DND-41 (cell line): ENCODE measurements at regions not wholly inside any gene's neighbourhood (a gene's known extent, or its start where the extent isn't known, plus 50 kb on each side); places are given as distances from the start of the nearest gene placed in this dataset.

Experiments used
- ATAC-seq: fragments of 200-7000 bp; cut with Tn5 transposase; 3 replicates; pipeline ENCODE4 v1.9.1; 2021; ENCODE audit warnings: low read depth; ENCODE audit not compliant: insufficient read depth
- DNase-seq: peaks from one replicate; pipeline ENCODE4 v3.0.0-alpha.2; 2020
- H2AFZ ChIP-seq: 2 replicates; pipeline ENCODE4 v1.6.0; 2012; ENCODE audit warnings: low read depth, low read length
- H3K27ac ChIP-seq: 2 replicates; pipeline ENCODE4 v1.5.1; 2012; ENCODE audit warnings: low read length, inconsistent platforms
- H3K27me3 ChIP-seq: fragments of 200-600 bp; sonication (generic); 2 replicates; pipeline ENCODE4 v1.6.0; 2012; ENCODE audit warnings: low read length, mild to moderate bottlenecking, inconsistent platforms; ENCODE audit not compliant: insufficient read depth, poor library complexity
- H3K36me3 ChIP-seq: 2 replicates; pipeline ENCODE4 v1.5.1; 2012; ENCODE audit warnings: low read length, inconsistent platforms; ENCODE audit not compliant: insufficient read depth
- H3K4me1 ChIP-seq: 2 replicates; pipeline ENCODE4 v1.5.1; 2012; ENCODE audit warnings: mild to moderate bottlenecking, low read length; ENCODE audit not compliant: insufficient read depth
- H3K4me2 ChIP-seq: 2 replicates; pipeline ENCODE4 v1.6.0; 2012; ENCODE audit warnings: mild to moderate bottlenecking, moderate library complexity, low read length, inconsistent platforms; ENCODE audit not compliant: insufficient read depth
- H3K4me3 ChIP-seq, 2 experiments: fragments of 200-600 bp in 1 of 2; shearing (Covaris generic) in 1 of 2; 2 replicates each; pipeline ENCODE4 v1.5.1; 2012 to 2016; ENCODE audit warnings: inconsistent platforms in 2 of 2, low read length in 2 of 2, mild to moderate bottlenecking in 2 of 2, low read depth in 1 of 2, moderate library complexity in 1 of 2
- H3K79me2 ChIP-seq: 2 replicates; pipeline ENCODE4 v1.6.0; 2012; ENCODE audit warnings: low read length, inconsistent platforms; ENCODE audit not compliant: insufficient read depth
- H3K9ac ChIP-seq: 2 replicates; pipeline ENCODE4 v1.6.0; 2012; ENCODE audit warnings: low read depth, mild to moderate bottlenecking, inconsistent platforms, low read length, moderate library complexity
- H3K9me3 ChIP-seq: 2 replicates; pipeline ENCODE4 v1.5.1; 2012; ENCODE audit warnings: low read length, moderate library complexity, mild to moderate bottlenecking, inconsistent platforms; ENCODE audit not compliant: insufficient read depth, severe bottlenecking
- H4K20me1 ChIP-seq: 2 replicates; pipeline ENCODE4 v1.6.0; 2012; ENCODE audit warnings: low read length; ENCODE audit not compliant: insufficient read depth
- CTCF ChIP-seq: IDR thresholded peaks from 2 replicates; pipeline ENCODE4 v1.5.1; 2012; ENCODE audit warnings: borderline replicate concordance, low read length, moderate library complexity, mild to moderate bottlenecking; ENCODE audit not compliant: poor library complexity, severe bottlenecking; ENCODE audit errors: extremely low read depth
- EZH2 ChIP-seq: IDR thresholded peaks from 3 replicates; pipeline ENCODE4 v1.6.1; 2012; ENCODE audit warnings: borderline replicate concordance, low read depth, mild to moderate bottlenecking, moderate library complexity, low read length, inconsistent platforms; ENCODE audit not compliant: severe bottlenecking

DNA sequence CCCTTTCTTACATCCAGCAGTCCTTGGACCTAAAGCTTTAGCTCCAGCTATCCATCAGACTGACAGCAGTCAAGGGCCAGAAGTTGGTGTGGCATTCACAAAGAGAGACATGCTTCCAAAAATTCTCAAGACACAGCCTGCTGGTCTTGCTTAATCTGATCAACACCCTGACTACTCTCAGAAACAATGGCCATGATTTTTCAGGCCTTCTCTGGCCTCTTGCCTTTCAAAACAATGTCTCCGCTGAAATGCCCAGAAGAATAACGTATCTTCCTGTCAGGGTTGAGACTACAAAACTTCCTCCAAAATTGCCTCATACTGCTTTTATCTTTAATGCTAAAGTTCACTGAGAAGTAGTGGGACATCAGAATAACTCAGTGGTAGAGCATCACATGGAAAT is 205.4 kb upstream of the SETMAR start:
- ATAC-seq: no peak
- Histone ChIP-seq H3K27me3 (no peaks in the 10 kb centered on the region), H3K79me2 (no peaks in the 10 kb centered on the region), H4K20me1 (no peaks in the 10 kb centered on the region), H3K36me3 (no peaks in the 10 kb centered on the region), H3K4me3 (no peak overlapping the region), H3K4me2 (no peak overlapping the region), H3K9me3 (no peaks in the 10 kb centered on the region), H3K27ac (no peak overlapping the region), H3K4me1 (no peaks in the 10 kb centered on the region), H3K9ac (no peak overlapping the region), H2AFZ (no peak overlapping the region)
- DNase-seq: no peak
- TF ChIP-seq EZH2 (no peak), CTCF (no peak)

DNA sequence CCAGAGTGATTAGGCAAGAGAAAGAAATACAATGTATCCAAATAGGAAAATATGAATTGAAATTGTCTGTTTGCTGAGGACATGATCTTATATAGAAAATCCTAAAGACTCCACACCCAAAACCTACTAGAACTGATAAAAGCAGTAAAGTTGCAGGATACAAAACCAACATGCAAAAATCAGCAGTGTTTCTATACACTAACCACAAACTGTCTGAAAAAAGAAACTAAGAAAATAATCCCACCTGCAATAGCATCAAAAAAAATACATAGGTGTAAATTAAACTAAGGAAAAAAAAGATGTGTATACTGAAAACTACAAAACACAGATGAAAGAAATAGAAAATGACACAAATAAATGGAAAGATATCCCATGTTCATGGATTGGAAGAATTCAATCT is 203.6 kb upstream of the SETMAR start:
- no peaks in the 10 kb centered on the region for H3K79me2 ChIP-seq
- H3K4me2 ChIP-seq: no peak overlapping the region
- no peaks in the 10 kb centered on the region for H3K27me3 ChIP-seq
- no peak for ATAC-seq
- no peak overlapping the region for H3K4me3 ChIP-seq
- H3K27ac ChIP-seq: no peak overlapping the region
- DNase-seq: no peak
- no peak overlapping the region for H2AFZ ChIP-seq
- no peaks in the 10 kb centered on the region for H4K20me1 ChIP-seq
- H3K4me1 ChIP-seq: no peaks in the 10 kb centered on the region
- no peak overlapping the region for H3K9ac ChIP-seq
- no peaks in the 10 kb centered on the region for H3K36me3 ChIP-seq
- no peaks in the 10 kb centered on the region for H3K9me3 ChIP-seq
- TF ChIP-seq CTCF: no peak
- no peak for TF ChIP-seq EZH2

DNA sequence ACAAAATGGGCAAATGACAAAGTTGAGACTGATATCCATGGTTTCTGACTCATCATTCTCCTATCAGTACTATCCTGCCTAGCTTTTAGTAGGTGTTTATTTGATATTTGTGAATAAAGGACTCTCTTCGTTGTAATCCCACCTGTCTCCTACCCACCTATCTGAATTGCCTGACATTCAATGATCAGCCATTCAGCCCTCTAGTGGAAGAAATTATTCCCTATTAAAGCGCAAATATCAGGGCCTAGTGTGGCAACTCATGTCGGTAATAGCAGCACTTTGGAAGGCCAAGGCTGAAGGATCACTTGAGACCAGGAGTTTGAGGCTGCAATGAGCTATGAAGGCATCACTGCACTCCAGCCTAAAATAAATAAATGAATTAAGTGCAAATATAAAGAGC is 195.7 kb upstream of the SETMAR start:
- Histone ChIP-seq H3K4me2 (no peak overlapping the region), H3K79me2 (no peaks in the 10 kb centered on the region), H2AFZ (no peak overlapping the region), H3K36me3 (no peaks in the 10 kb centered on the region), H3K27ac (no peak overlapping the region), H3K27me3 (no peaks in the 10 kb centered on the region), H3K4me1 (no peaks in the 10 kb centered on the region), H3K4me3 (no peak overlapping the region), H4K20me1 (no peaks in the 10 kb centered on the region), H3K9me3 (no peaks in the 10 kb centered on the region), H3K9ac (no peak overlapping the region)
- ATAC-seq (no peak), DNase-seq (no peak)
- no peak for TF ChIP-seq CTCF
- TF ChIP-seq EZH2: no peak

DNA sequence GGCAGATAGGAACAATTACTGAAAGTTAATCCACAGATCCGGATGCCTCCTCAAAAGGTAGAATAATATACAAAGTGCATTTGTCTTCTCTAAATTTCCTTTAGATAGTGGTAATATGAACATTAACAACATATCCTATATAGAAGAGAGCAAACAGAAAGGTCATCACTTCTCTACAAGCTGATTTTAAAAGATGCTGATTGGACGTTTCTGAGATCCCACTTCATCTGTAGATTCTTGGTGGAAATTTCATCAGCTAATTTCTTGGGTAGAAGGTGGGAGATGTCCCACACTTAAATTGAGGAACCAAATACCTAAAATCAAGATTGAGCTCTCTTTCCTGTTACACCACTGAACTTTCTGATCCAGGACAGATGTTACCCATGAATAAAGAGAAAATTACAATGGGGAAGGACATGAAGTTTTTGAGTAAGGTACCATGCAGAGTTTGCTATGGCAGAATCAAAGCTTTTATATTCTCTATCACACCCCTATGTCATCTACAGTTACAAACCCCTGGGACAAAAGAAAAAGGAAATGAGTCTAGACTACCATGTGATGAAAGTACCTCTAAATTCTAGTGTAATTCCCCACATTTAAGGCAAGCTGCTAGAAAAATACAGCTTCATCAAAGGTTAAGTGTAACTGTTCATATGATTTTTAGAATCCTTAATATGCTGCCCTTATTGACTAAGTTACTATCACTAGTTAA is 189.2 kb upstream of the SETMAR start:
- Histone ChIP-seq H2AFZ (no peak overlapping the region), H3K79me2 (no peaks in the 10 kb centered on the region), H3K27ac (no peak overlapping the region), H3K36me3 (no peaks in the 10 kb centered on the region), H3K9ac (no peak overlapping the region), H4K20me1 (no peaks in the 10 kb centered on the region), H3K4me1 (no peaks in the 10 kb centered on the region), H3K4me2 (no peak overlapping the region), H3K27me3 (no peaks in the 10 kb centered on the region), H3K4me3 (no peak overlapping the region), H3K9me3 (no peaks in the 10 kb centered on the region)
- DNase-seq (no peak), ATAC-seq (no peak)
- TF ChIP-seq CTCF: no peak
- TF ChIP-seq EZH2: no peak
